ENCODE measurements at regions not wholly inside any gene's neighbourhood (a gene's known extent, or its start where the extent isn't known, plus 50 kb on each side); places are given as distances from the start of the nearest gene placed in this dataset.

DNA sequence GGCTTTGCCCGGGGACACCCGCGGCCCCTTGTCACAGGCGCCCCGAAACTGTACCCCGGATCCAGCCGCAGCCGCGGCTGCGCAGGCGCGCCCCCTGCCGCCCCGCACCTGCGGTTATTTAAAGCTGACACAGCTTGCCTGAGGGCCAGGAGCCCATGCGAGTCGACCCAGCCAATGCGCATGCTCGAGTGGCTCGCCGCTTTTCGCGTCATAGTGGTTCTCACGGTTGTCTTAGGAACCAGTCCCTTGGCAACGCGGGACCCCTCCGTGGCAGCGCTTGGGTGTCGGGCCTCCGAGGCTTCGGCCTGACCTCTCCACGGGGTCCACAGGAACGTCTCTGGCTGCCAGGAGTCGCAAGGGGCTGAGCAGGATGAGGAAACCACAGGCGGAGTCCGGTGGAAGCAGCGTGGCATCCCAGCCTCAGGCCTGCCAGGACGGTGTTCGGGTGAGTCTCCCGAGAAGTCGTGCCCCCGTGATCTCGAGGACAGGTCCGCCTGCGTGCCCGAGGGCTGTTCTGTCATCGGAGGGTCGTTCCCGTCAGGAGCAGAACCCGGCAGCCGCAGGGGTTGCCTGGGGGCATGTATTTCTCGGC lies 716.9 kb downstream of the KCNJ18 start:
- TF ChIP-seq, protein P1, sequence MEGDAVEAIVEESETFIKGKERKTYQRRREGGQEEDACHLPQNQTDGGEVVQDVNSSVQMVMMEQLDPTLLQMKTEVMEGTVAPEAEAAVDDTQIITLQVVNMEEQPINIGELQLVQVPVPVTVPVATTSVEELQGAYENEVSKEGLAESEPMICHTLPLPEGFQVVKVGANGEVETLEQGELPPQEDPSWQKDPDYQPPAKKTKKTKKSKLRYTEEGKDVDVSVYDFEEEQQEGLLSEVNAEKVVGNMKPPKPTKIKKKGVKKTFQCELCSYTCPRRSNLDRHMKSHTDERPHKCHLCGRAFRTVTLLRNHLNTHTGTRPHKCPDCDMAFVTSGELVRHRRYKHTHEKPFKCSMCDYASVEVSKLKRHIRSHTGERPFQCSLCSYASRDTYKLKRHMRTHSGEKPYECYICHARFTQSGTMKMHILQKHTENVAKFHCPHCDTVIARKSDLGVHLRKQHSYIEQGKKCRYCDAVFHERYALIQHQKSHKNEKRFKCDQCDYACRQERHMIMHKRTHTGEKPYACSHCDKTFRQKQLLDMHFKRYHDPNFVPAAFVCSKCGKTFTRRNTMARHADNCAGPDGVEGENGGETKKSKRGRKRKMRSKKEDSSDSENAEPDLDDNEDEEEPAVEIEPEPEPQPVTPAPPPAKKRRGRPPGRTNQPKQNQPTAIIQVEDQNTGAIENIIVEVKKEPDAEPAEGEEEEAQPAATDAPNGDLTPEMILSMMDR (IDR thresholded peaks at IDR 0.05) = no peak
- TF ChIP-seq ZFX (IDR thresholded peaks at IDR 0.05; ENCODE audit: borderline replicate concordance) = no peak
